Right atrium auricular region (tissue), 2 donors: ENCODE measurements at regions not wholly inside any gene's neighbourhood (a gene's known extent, or its start where the extent isn't known, plus 50 kb on each side); places are given as distances from the start of the nearest gene placed in this dataset.

ENCODE experiments used
- DNase-seq: peaks from one replicate; pipeline ENCODE4 v3.0.0-alpha.2; 2019; ENCODE audit warnings: low spot score
- H3K27ac ChIP-seq, 2 donors: fragments of 200-600 bp; sonication (generic); 1 replicate in 1 of 2; 2 replicates in 1 of 2; pipeline ENCODE4 v1.5.1; 2016 to 2019
- H3K27me3 ChIP-seq, 2 donors: fragments of 200-600 bp; sonication (generic); one replicate each; pipeline versions ENCODE4 v1.5.1 to v1.6.0; 2017 to 2019
- H3K36me3 ChIP-seq: fragments of 200-600 bp; sonication (generic); one replicate; pipeline ENCODE4 v1.5.1; 2016
- H3K4me1 ChIP-seq, 2 donors: fragments of 200-600 bp; sonication (generic); one replicate each; pipeline versions ENCODE4 v1.5.1 to v1.6.0; 2017 to 2019
- H3K4me3 ChIP-seq, 2 donors: fragments of 200-600 bp; sonication (generic); 1 replicate in 1 of 2; 2 replicates in 1 of 2; pipeline ENCODE4 v1.5.1; 2017 to 2019; ENCODE audit warnings: mild to moderate bottlenecking in 1 of 2, moderate library complexity in 1 of 2
- H3K9me3 ChIP-seq, 2 donors: fragments of 200-600 bp; sonication (generic); one replicate each; pipeline ENCODE4 v1.5.1; 2019
- CTCF ChIP-seq, 2 donors: fragments of 200-600 bp; sonication (generic); IDR thresholded peaks; one replicate each; pipeline ENCODE4 v1.5.1; 2019; ENCODE audit warnings: antibody characterized with exemption in 2 of 2

GRCh38 chrX:103148075-103148474 is 55.1 kb upstream of the NXF3 start:
- Histone ChIP-seq H3K27ac (no peak overlapping the region), H3K9me3 (no peaks in the 10 kb centered on the region), H3K36me3 (no peaks in the 10 kb centered on the region), H3K4me3 (no peak overlapping the region), H3K4me1 (no peaks in the 10 kb centered on the region), H3K27me3 (no peaks in the 10 kb centered on the region)
- TF ChIP-seq CTCF (IDR thresholded peaks at IDR 0.05), result no peak
- DNase-seq, result no peak
